ENCODE measurements at regions not wholly inside any gene's neighbourhood (a gene's known extent, or its start where the extent isn't known, plus 50 kb on each side); places are given as distances from the start of the nearest gene placed in this dataset.

- BruUV-seq (replicated peaks) = no TSS peak
- POLR2A ChIA-PET = no interaction called here
- H3K4me1 ChIP-seq (ENCODE audit: control insufficient read depth, extremely low read depth, insufficient read depth, low read length) = peaks cover 13% of the 10 kb centered on the region
- H3K79me2 ChIP-seq (ENCODE audit: control insufficient read depth, insufficient read depth, low read length) = no peaks in the 10 kb centered on the region
- no peaks in the 10 kb centered on the region for H4K20me1 ChIP-seq (replicated peaks; ENCODE audit: control insufficient read depth, extremely low read depth, insufficient read depth, low read length)
- no peaks in the 10 kb centered on the region for H3K9me1 ChIP-seq (replicated peaks; ENCODE audit: control insufficient read depth, extremely low read depth, insufficient read depth, low read length)
- FAIRE-seq = no peak
- CTCF ChIA-PET = interaction anchor here (0.9 to 1.1 kb wide), 4 partner anchors 10 to 218 kb away, joined by 3 read pairs; no protein-coding TSS in a partner anchor
- H2AFZ ChIP-seq (ENCODE audit: low read depth, low read length) = no peak overlapping the region
- dilution Hi-C loops (cut with MboI; ENCODE audit: extremely low pct_ligation_motif_present, low sequenced_read_pairs) (no loop called here), intact Hi-C loops (cut with micrococcal nuclease) (no loop called here)
- H3K36me3 ChIP-seq (ENCODE audit: control insufficient read depth in 2 of 2, extremely low read depth in 1 of 2, insufficient read depth in 2 of 2, low read length in 2 of 2) = no peaks in the 10 kb centered on the region
- TF ChIP-seq GATA2 (IDR thresholded peaks at IDR 0.05; ENCODE audit: insufficient read depth, insufficient read length, low read depth, low read length) (no peak), POLR2AphosphoS5 (IDR thresholded peaks at IDR 0.05; ENCODE audit: insufficient read depth, low read depth, low read length) (no peak), FOS (IDR thresholded peaks at IDR 0.05; ENCODE audit: borderline replicate concordance, insufficient read depth, low read length) (no peak), CTCF (IDR thresholded peaks at IDR 0.05; ENCODE audit: extremely low read depth in 1 of 2, insufficient read depth in 1 of 2, low read depth in 1 of 2, low read length in 2 of 2) (no peak), JUN (IDR thresholded peaks at IDR 0.05; ENCODE audit: borderline replicate concordance, insufficient read depth, insufficient read length, low read depth) (no peak), MAX (IDR thresholded peaks at IDR 0.05; ENCODE audit: insufficient read depth, insufficient read length) (no peak), POLR2A (IDR thresholded peaks at IDR 0.05; ENCODE audit: low read depth, low read length) (no peak), MYC (IDR thresholded peaks at IDR 0.05; ENCODE audit: low read depth, low read length) (no peak)
- no peaks in the 10 kb centered on the region for H3K9me3 ChIP-seq (replicated peaks; ENCODE audit: control insufficient read depth, insufficient read depth, low read length)
- no peak overlapping the region for H3K9ac ChIP-seq (replicated peaks; ENCODE audit: extremely low read depth, insufficient read depth, low read length)
- H3K4me2 ChIP-seq (ENCODE audit: insufficient read depth, low read length) = peak overlapping the region; percentile 2
- peak; percentile 29 for DNase-seq (ENCODE audit: low read depth, low spot score)
- H3K27me3 ChIP-seq (ENCODE audit: control insufficient read depth in 2 of 2, insufficient read depth in 2 of 2, low read length in 2 of 2) = no peaks in the 10 kb centered on the region
- no peak overlapping the region for H3K27ac ChIP-seq (ENCODE audit: insufficient read depth, low read depth, low read length)
- no peak overlapping the region for H3K4me3 ChIP-seq (replicated peaks in 1 of 3; ENCODE audit: insufficient read depth in 1 of 3, low read depth in 1 of 3, low read length in 3 of 3)
These were observed 211.7 kb downstream of the DKK1 start for GRCh38 chr10:52525761-52526160.
